ENCODE measurements at regions not wholly inside any gene's neighbourhood (a gene's known extent, or its start where the extent isn't known, plus 50 kb on each side); places are given as distances from the start of the nearest gene placed in this dataset.

DNA sequence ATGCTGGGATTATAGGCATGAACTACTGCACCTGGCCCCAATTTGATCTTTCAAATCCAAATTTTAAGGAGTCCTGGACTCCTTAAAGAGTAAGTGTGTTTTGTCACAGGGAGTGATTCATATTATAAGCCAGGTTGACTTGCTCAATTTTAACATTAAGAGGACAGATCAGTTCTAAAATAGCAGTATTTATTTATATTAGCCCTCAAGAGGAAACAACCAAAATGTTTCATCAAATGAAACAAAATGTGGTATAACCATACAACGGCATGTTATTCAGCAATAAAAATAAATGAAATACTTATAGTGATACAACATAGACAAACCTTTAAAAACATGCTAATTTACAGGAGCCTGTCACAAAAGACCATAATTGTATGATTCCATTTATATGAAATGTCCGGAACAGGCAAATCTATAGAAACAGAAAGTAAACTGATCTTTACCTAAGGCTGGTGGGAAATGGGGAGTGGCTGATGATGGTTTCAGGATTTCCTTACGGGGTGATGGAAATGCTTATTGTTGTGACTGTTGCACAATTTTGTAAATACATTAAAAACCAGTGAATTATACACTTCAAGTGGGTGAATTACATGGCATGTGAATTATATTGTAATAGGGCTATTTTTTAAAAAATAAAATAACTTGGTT is 637.4 kb downstream of the MMUT start:
- TF ChIP-seq, protein P1, sequence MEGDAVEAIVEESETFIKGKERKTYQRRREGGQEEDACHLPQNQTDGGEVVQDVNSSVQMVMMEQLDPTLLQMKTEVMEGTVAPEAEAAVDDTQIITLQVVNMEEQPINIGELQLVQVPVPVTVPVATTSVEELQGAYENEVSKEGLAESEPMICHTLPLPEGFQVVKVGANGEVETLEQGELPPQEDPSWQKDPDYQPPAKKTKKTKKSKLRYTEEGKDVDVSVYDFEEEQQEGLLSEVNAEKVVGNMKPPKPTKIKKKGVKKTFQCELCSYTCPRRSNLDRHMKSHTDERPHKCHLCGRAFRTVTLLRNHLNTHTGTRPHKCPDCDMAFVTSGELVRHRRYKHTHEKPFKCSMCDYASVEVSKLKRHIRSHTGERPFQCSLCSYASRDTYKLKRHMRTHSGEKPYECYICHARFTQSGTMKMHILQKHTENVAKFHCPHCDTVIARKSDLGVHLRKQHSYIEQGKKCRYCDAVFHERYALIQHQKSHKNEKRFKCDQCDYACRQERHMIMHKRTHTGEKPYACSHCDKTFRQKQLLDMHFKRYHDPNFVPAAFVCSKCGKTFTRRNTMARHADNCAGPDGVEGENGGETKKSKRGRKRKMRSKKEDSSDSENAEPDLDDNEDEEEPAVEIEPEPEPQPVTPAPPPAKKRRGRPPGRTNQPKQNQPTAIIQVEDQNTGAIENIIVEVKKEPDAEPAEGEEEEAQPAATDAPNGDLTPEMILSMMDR (IDR thresholded peaks at IDR 0.05), result no peak
- no peak for TF ChIP-seq POLR2AphosphoS5 (IDR thresholded peaks at IDR 0.05)

All from gastroesophageal sphincter (tissue), 3 donors.